ENCODE measurements at regions not wholly inside any gene's neighbourhood (a gene's known extent, or its start where the extent isn't known, plus 50 kb on each side); places are given as distances from the start of the nearest gene placed in this dataset.

DNA sequence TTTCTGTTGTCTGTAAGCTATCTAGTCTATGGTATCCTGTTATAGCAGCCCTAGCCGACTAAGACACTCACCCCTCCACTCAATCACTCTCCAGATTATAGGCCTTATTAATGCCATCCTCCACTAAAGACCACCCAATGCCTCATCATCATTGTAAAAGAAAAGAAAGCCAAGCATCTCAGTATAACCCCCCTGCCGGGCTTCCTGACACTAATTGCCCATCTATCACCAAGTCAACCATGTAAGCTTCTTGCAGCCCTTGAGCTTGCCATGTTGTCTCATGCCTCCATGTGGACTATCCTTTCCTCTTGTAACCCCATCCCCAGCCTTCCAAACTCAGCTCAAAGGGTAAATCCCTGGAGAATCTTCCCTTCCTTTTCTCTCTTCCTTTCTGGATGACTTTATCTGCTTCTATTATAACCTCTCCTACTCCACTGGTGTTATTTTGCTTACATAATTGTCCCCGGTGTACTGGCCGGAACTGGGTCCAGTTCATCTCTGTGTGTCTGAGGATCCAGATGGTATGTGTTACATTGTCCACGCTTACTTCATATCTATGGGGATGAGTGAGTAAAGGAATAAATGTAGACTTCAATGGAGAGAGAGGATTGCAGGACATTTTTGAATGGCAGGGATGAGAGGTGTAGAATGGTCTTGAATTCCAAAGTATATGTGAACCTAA, 202.9 kb upstream of the SOX4 start:
- no peak for TF ChIP-seq CTCF (IDR thresholded peaks at IDR 0.05)
- no peak for TF ChIP-seq EP300 (IDR thresholded peaks at IDR 0.05)
- TF ChIP-seq POLR2AphosphoS5 (IDR thresholded peaks at IDR 0.05): no peak
